ENCODE measurements at regions not wholly inside any gene's neighbourhood (a gene's known extent, or its start where the extent isn't known, plus 50 kb on each side); places are given as distances from the start of the nearest gene placed in this dataset.

DNA sequence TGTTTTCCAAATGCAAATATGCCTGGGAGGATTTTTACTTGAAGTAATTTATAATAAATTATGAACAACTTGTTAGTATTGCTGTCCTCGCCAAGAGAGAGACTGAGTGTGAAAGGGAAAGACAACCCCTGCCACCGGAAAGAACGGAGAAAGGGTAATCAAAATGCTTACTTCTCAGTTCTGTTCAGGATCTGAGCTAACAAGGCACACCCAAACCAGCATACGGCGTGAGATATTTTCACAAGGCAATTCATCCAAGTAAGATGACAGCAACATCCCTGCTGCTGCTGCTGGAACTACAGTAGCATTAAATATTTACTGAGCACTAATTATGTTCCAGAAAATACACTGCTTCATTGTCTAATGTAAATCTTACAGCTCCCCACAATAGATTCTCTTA lies 96.1 kb downstream of the KBTBD8 start:
- in situ Hi-C loops (cut with HindIII; ENCODE audit: low pct_ligation_motif_present, low sequenced_read_pairs) = no loop called here
- no peak overlapping the region for H3K27ac ChIP-seq
- H3K27me3 ChIP-seq (replicated peaks) = no peaks in the 10 kb centered on the region
- no peak for DNase-seq
- no peak overlapping the region for H3K4me3 ChIP-seq (ENCODE audit: low read depth, low read length)
- TF ChIP-seq, protein P1, sequence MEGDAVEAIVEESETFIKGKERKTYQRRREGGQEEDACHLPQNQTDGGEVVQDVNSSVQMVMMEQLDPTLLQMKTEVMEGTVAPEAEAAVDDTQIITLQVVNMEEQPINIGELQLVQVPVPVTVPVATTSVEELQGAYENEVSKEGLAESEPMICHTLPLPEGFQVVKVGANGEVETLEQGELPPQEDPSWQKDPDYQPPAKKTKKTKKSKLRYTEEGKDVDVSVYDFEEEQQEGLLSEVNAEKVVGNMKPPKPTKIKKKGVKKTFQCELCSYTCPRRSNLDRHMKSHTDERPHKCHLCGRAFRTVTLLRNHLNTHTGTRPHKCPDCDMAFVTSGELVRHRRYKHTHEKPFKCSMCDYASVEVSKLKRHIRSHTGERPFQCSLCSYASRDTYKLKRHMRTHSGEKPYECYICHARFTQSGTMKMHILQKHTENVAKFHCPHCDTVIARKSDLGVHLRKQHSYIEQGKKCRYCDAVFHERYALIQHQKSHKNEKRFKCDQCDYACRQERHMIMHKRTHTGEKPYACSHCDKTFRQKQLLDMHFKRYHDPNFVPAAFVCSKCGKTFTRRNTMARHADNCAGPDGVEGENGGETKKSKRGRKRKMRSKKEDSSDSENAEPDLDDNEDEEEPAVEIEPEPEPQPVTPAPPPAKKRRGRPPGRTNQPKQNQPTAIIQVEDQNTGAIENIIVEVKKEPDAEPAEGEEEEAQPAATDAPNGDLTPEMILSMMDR (IDR thresholded peaks at IDR 0.05; ENCODE audit: low read depth, low read length, missing control alignments) = no peak
- H3K36me3 ChIP-seq (replicated peaks) = no peaks in the 10 kb centered on the region

DNA sequence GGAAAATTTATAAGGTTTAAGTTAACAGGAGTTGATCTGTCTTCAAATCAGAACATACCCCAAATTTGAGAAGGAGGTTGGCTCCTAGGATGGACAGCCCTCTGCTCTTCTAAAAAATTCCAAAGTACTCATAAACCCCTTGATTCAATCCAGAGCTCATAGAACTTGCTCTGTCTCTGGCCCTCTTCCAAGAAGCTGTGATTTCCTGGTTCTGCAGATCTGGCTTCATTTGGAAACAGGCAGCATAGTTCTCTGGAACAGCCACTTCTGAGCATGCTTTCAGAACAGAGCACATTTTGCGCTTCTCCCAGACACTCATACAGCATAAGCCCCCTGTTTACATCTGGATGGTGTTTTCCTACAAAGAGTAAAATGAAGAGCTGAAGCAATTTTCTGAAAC lies 96.7 kb downstream of the KBTBD8 start:
- no peak overlapping the region for H3K4me3 ChIP-seq (ENCODE audit: low read depth, low read length)
- TF ChIP-seq, protein P1 (IDR thresholded peaks at IDR 0.05; ENCODE audit: low read depth, low read length, missing control alignments) = no peak
- in situ Hi-C loops (cut with HindIII; ENCODE audit: low pct_ligation_motif_present, low sequenced_read_pairs) = no loop called here
- DNase-seq = no peak
- no peaks in the 10 kb centered on the region for H3K36me3 ChIP-seq (replicated peaks)
- H3K27me3 ChIP-seq (replicated peaks) = no peaks in the 10 kb centered on the region
- no peak overlapping the region for H3K27ac ChIP-seq

- no peak for DNase-seq
- in situ Hi-C loops (cut with HindIII; ENCODE audit: low pct_ligation_motif_present, low sequenced_read_pairs) = no loop called here
- TF ChIP-seq, protein P1 (IDR thresholded peaks at IDR 0.05; ENCODE audit: low read depth, low read length, missing control alignments) = no peak
- Histone ChIP-seq H3K4me3 (ENCODE audit: low read depth, low read length) (no peak overlapping the region), H3K27me3 (replicated peaks) (no peaks in the 10 kb centered on the region), H3K27ac (no peak overlapping the region), H3K36me3 (replicated peaks) (no peaks in the 10 kb centered on the region)
These were observed 106.3 kb downstream of the KBTBD8 start for GRCh38 chr3:67104388-67104787.

- in situ Hi-C loops (cut with HindIII; ENCODE audit: low pct_ligation_motif_present, low sequenced_read_pairs) = no loop called here
- Histone ChIP-seq H3K27ac (no peak overlapping the region), H3K4me3 (ENCODE audit: low read depth, low read length) (no peak overlapping the region), H3K36me3 (replicated peaks) (no peaks in the 10 kb centered on the region), H3K27me3 (replicated peaks) (no peaks in the 10 kb centered on the region)
- no peak for DNase-seq
- TF ChIP-seq, protein P1 (IDR thresholded peaks at IDR 0.05; ENCODE audit: low read depth, low read length, missing control alignments) = no peak
These were observed 108.8 kb downstream of the KBTBD8 start for GRCh38 chr3:67106874-67107273.

DNA sequence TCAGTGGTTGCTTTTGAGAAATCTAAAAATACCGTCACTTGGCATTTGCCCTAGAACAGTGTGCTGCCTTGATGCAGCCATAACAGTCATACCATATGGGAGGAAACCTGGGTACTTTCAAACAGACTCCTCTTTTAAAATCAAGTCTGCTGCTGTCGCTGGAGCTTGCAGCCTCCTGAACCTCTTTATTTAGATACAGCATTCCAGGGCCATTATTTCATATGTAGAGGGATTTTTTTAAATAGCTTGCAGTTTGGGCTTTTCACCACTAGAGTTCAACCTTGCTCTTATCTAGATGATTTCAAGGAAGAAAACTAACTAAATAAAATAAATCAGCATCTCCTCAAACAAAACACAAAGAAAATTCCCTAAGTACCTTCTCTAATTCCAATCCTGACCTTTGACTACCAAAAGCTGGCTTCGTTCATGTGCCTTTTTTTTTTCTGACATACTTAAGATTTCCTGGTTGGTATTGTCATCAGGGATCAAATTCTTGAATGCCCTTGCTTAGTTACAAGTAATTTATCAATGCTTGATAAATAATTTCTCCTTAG lies 111.6 kb downstream of the KBTBD8 start:
- peak; percentile 75 for DNase-seq
- TF ChIP-seq, protein P1 (IDR thresholded peaks at IDR 0.05; ENCODE audit: low read depth, low read length, missing control alignments) = peak; percentile 65
- in situ Hi-C loops (cut with HindIII; ENCODE audit: low pct_ligation_motif_present, low sequenced_read_pairs) = no loop called here

GRCh38 chr3:67113802-67114407 lies 115.8 kb downstream of the KBTBD8 start:
- DNase-seq = peak; percentile 93
- TF ChIP-seq, protein P1 (IDR thresholded peaks at IDR 0.05; ENCODE audit: low read depth, low read length, missing control alignments) = peak; percentile 99

More for the DNA sequence above, 111.6 kb downstream of the KBTBD8 start:
- H3K27me3 ChIP-seq (replicated peaks) = no peaks in the 10 kb centered on the region
- no peaks in the 10 kb centered on the region for H3K36me3 ChIP-seq (replicated peaks)
- H3K4me3 ChIP-seq (ENCODE audit: low read depth, low read length) = no peak overlapping the region
- no peak overlapping the region for H3K27ac ChIP-seq

More at GRCh38 chr3:67113802-67114407, 115.8 kb downstream of the KBTBD8 start:
- Histone ChIP-seq H3K27me3 (replicated peaks) (no peaks in the 10 kb centered on the region), H3K27ac (no peak overlapping the region), H3K4me3 (ENCODE audit: low read depth, low read length) (no peak overlapping the region), H3K36me3 (replicated peaks) (no peaks in the 10 kb centered on the region)
- in situ Hi-C loops (cut with HindIII; ENCODE audit: low pct_ligation_motif_present, low sequenced_read_pairs) = no loop called here
